ENCODE measurements at regions not wholly inside any gene's neighbourhood (a gene's known extent, or its start where the extent isn't known, plus 50 kb on each side); places are given as distances from the start of the nearest gene placed in this dataset.
"Not testable (repeated sequence)": the region's sequence is repeated elsewhere in the genome, so short reads cannot be mapped to it uniquely, and the experiment has no call there.

- no peak overlapping the region for H3K4me3 ChIP-seq (ENCODE audit: low read depth, low read length)
- no peaks in the 10 kb centered on the region for H3K4me1 ChIP-seq
- no peaks in the 10 kb centered on the region for H3K9me3 ChIP-seq
- no peaks in the 10 kb centered on the region for H3K27me3 ChIP-seq
- TF ChIP-seq, protein P1, sequence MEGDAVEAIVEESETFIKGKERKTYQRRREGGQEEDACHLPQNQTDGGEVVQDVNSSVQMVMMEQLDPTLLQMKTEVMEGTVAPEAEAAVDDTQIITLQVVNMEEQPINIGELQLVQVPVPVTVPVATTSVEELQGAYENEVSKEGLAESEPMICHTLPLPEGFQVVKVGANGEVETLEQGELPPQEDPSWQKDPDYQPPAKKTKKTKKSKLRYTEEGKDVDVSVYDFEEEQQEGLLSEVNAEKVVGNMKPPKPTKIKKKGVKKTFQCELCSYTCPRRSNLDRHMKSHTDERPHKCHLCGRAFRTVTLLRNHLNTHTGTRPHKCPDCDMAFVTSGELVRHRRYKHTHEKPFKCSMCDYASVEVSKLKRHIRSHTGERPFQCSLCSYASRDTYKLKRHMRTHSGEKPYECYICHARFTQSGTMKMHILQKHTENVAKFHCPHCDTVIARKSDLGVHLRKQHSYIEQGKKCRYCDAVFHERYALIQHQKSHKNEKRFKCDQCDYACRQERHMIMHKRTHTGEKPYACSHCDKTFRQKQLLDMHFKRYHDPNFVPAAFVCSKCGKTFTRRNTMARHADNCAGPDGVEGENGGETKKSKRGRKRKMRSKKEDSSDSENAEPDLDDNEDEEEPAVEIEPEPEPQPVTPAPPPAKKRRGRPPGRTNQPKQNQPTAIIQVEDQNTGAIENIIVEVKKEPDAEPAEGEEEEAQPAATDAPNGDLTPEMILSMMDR (IDR thresholded peaks at IDR 0.05; ENCODE audit: low read depth, low read length): no peak
- no peak for DNase-seq
- H3K36me3 ChIP-seq: no peaks in the 10 kb centered on the region
Observed at GRCh38 chr2:126154256-126154785, 501.6 kb upstream of the GYPC start.

DNA sequence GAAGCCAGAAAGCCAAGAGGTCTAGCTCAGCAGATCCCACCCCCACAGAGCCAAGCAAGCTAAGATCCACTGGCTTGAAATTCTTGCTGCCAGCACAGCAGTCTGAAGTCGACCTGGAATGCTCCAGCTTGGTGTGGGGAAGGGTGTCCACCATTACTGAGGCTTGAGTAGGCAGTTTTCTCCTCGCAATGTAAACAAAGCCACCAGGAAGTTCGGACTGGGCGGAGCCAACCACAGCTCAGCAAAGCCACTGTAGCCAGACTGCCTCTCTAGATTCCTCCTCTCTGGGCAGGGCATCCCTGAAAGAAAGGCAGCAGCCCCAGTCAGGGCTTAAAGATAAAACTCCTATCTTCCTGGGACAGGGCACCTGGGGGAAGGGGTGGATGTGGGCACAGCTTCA lies 495.0 kb upstream of the GYPC start:
- H3K4me3 ChIP-seq (ENCODE audit: low read depth, low read length); DNase-seq; H3K9me3 ChIP-seq; H3K27me3 ChIP-seq; H3K36me3 ChIP-seq; H3K4me1 ChIP-seq: not testable (repeated sequence)

DNA sequence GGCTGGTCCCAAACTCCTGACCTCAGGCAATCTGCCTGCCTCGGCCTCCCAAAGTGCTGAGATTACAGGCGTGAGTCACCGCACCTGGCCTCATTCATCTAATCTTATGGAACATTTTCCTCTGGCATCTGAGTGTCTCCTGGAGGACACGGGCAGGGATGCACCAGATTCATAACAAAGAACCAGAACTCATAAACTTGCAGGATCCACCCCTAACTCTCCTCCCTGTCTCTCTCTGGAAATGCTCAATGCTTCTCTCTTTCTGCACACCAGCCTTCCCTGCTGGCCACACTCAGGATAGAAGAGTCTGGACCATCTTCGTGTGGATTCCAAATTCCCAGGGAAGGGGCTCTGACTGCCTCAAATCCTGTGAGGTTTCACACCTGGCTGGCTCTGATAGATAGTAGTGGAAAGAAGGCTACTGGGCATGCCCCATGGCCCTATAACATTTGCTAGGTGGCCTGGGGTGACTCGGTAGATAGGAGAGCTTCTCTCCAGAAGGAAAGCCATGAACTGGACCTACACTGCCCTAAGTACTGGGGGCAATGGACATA lies 483.2 kb upstream of the GYPC start:
- Histone ChIP-seq H3K9me3 (no peaks in the 10 kb centered on the region), H3K27me3 (no peaks in the 10 kb centered on the region), H3K4me3 (ENCODE audit: low read depth, low read length) (no peak overlapping the region), H3K4me1 (no peaks in the 10 kb centered on the region), H3K36me3 (no peaks in the 10 kb centered on the region)
- no peak for DNase-seq
- TF ChIP-seq, protein P1 (IDR thresholded peaks at IDR 0.05; ENCODE audit: low read depth, low read length): no peak

DNA sequence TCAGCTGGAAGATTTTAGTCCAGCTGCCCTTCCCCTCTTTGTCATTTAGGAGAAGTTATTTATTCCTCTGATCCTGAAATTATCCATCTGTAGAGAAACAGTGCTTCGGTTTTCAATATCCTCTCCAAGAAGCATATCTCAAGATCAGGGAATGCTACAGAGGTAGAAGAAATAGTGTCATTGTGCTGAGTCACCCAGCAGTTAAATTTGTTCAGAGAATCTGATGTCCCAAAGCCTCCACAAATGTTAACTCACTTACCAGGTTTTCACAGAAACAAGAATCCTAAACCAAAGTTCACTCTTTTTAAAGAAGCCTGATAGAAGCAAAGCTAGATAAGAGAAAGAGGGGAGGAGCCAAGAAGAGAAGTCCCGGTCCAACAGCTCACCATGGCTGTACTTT lies 480.7 kb upstream of the GYPC start:
- TF ChIP-seq, protein P1 (IDR thresholded peaks at IDR 0.05; ENCODE audit: low read depth, low read length): no peak
- Histone ChIP-seq H3K4me1 (no peaks in the 10 kb centered on the region), H3K27me3 (no peaks in the 10 kb centered on the region), H3K36me3 (no peaks in the 10 kb centered on the region), H3K9me3 (no peaks in the 10 kb centered on the region), H3K4me3 (ENCODE audit: low read depth, low read length) (no peak overlapping the region)
- DNase-seq: no peak

GRCh38 chr2:126177479-126177878 lies 478.5 kb upstream of the GYPC start:
- no peak for DNase-seq
- Histone ChIP-seq H3K9me3 (no peaks in the 10 kb centered on the region), H3K4me3 (ENCODE audit: low read depth, low read length) (no peak overlapping the region), H3K36me3 (no peaks in the 10 kb centered on the region), H3K27me3 (no peaks in the 10 kb centered on the region), H3K4me1 (no peaks in the 10 kb centered on the region)
- TF ChIP-seq, protein P1 (IDR thresholded peaks at IDR 0.05; ENCODE audit: low read depth, low read length): no peak

DNA sequence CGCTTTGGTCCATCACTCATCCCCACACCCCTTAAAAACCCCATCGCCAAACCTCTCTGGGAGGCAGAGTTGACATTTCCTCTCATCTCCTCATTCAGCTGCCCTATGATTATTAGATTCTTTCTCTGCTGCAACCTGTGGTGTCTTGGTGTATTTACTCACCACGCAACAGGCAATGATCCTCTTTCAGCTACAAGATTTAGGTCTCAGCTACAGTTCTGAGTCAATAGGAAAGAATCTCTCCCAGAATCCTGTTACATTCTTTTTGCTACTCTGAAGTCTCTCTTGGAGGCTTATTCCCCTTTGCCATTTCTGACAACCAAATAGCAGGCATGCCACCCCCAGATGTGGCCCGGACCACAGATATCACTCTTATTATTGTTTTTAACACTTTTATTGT lies 468.3 kb upstream of the GYPC start:
- Histone ChIP-seq H3K4me3 (ENCODE audit: low read depth, low read length) (no peak overlapping the region), H3K27me3 (no peaks in the 10 kb centered on the region), H3K9me3 (no peaks in the 10 kb centered on the region), H3K36me3 (no peaks in the 10 kb centered on the region), H3K4me1 (no peaks in the 10 kb centered on the region)
- DNase-seq: no peak
- TF ChIP-seq, protein P1 (IDR thresholded peaks at IDR 0.05; ENCODE audit: low read depth, low read length): no peak
